Activated naive CD4-positive, alpha-beta T cell treated with anti-CD3 and anti-CD28 coated beads, Interleukin-2, amount 50 U/mL, for 72 hours (primary cell): ENCODE measurements at regions not wholly inside any gene's neighbourhood (a gene's known extent, or its start where the extent isn't known, plus 50 kb on each side); places are given as distances from the start of the nearest gene placed in this dataset.
"Not testable (repeated sequence)": the region's sequence is repeated elsewhere in the genome, so short reads cannot be mapped to it uniquely, and the experiment has no call there.

ENCODE experiments used
- ATAC-seq, 2 donors: fragments of 150-1000 bp; cut with Tn5 transposase; 2 replicates each; pipeline ENCODE4 v1.10.0; 2021; ENCODE audit warnings: mild to moderate bottlenecking in 2 of 2, moderate library complexity in 2 of 2
- DNase-seq, 2 donors: peaks; one replicate each; pipeline ENCODE4 v3.0.0; 2021 to 2022; ENCODE audit warnings: low spot score in 2 of 2
- H3K27ac Mint-ChIP-seq, 2 donors: one replicate each; pipeline ENCODE4 v1.8.0; 2022; ENCODE audit warnings: mild to moderate bottlenecking in 2 of 2, mixed read lengths in 2 of 2
- H3K36me3 Mint-ChIP-seq, 2 donors: one replicate each; pipeline ENCODE4 v1.8.0; 2022; ENCODE audit warnings: mixed read lengths in 2 of 2
- H3K9me3 Mint-ChIP-seq, 2 donors: one replicate each; pipeline ENCODE4 v1.8.0; 2022; ENCODE audit warnings: mixed read lengths in 2 of 2

GRCh38 chr2:13492262-13492661, 775.5 kb downstream of the TRIB2 start:
- H3K27ac Mint-ChIP-seq: no peak overlapping the region
- peaks cover 0 to 24% of the 10 kb centered on the region in 2 donors for H3K9me3 Mint-ChIP-seq
- DNase-seq: no peak
- ATAC-seq: no peak
- no peaks in the 10 kb centered on the region for H3K36me3 Mint-ChIP-seq

- Mint-ChIP-seq H3K27ac (no peak overlapping the region), H3K9me3 (peaks cover 0 to 20% of the 10 kb centered on the region in 2 donors), H3K36me3 (no peaks in the 10 kb centered on the region)
- ATAC-seq (no peak), DNase-seq (no peak)
Observed at GRCh38 chr2:13495051-13495450, 778.3 kb downstream of the TRIB2 start.

GRCh38 chr2:13504808-13505207, 788.1 kb downstream of the TRIB2 start:
- no peaks in the 10 kb centered on the region for H3K36me3 Mint-ChIP-seq

GRCh38 chr2:13508671-13509070, 791.9 kb downstream of the TRIB2 start:
- H3K9me3 Mint-ChIP-seq: peaks cover 0 to 7% of the 10 kb centered on the region in 2 donors
- ATAC-seq: no peak
- no peaks in the 10 kb centered on the region for H3K36me3 Mint-ChIP-seq
- no peak for DNase-seq
- no peak overlapping the region for H3K27ac Mint-ChIP-seq

More at GRCh38 chr2:13504808-13505207, 788.1 kb downstream of the TRIB2 start:
- no peak overlapping the region for H3K27ac Mint-ChIP-seq
- no peak for DNase-seq
- peaks cover 0 to 13% of the 10 kb centered on the region in 2 donors for H3K9me3 Mint-ChIP-seq
- ATAC-seq: no peak

GRCh38 chr2:13515254-13515653, 798.5 kb downstream of the TRIB2 start:
- no peak for DNase-seq
- no peak overlapping the region for H3K27ac Mint-ChIP-seq
- no peaks in the 10 kb centered on the region for H3K36me3 Mint-ChIP-seq
- ATAC-seq: no peak
- peaks cover 3 to 6% of the 10 kb centered on the region in 2 donors for H3K9me3 Mint-ChIP-seq

- DNase-seq (no peak), ATAC-seq (no peak)
- Mint-ChIP-seq H3K36me3 (no peaks in the 10 kb centered on the region), H3K27ac (no peak overlapping the region), H3K9me3 (no peaks in the 10 kb centered on the region)
Observed at GRCh38 chr2:13522096-13522495, 805.4 kb downstream of the TRIB2 start.

- no peak for ATAC-seq
Observed at GRCh38 chr2:13522917-13523821, 806.4 kb downstream of the TRIB2 start.

GRCh38 chr2:13524492-13524891, 807.8 kb downstream of the TRIB2 start:
- ATAC-seq (no peak), DNase-seq (no peak)
- Mint-ChIP-seq H3K9me3 (no peaks in the 10 kb centered on the region), H3K36me3 (no peaks in the 10 kb centered on the region), H3K27ac (no peak overlapping the region)

More at GRCh38 chr2:13522917-13523821, 806.4 kb downstream of the TRIB2 start:
- DNase-seq: no peak
- Mint-ChIP-seq H3K27ac (no peak overlapping the region), H3K9me3 (no peaks in the 10 kb centered on the region), H3K36me3 (no peaks in the 10 kb centered on the region)

- H3K9me3 Mint-ChIP-seq, H3K36me3 Mint-ChIP-seq, DNase-seq, H3K27ac Mint-ChIP-seq, ATAC-seq: not testable (repeated sequence)
Observed at GRCh38 chr2:13531735-13532410, 815.1 kb downstream of the TRIB2 start.

- not testable (repeated sequence) for H3K27ac Mint-ChIP-seq, H3K36me3 Mint-ChIP-seq, H3K9me3 Mint-ChIP-seq, DNase-seq, ATAC-seq
Observed at GRCh38 chr2:13532781-13533523, 816.2 kb downstream of the TRIB2 start.

- DNase-seq (no peak), ATAC-seq (no peak)
- Mint-ChIP-seq H3K27ac (no peak overlapping the region), H3K36me3 (no peaks in the 10 kb centered on the region), H3K9me3 (peaks cover 7 to 8% of the 10 kb centered on the region in 2 donors)
Observed at GRCh38 chr2:13533524-13533922, 816.8 kb downstream of the TRIB2 start.

GRCh38 chr2:13536941-13537340, 820.2 kb downstream of the TRIB2 start:
- no peak for ATAC-seq
- no peak for DNase-seq
- Mint-ChIP-seq H3K27ac (no peak overlapping the region), H3K9me3 (peaks cover 6 to 14% of the 10 kb centered on the region in 2 donors), H3K36me3 (no peaks in the 10 kb centered on the region)

- no peak for ATAC-seq
- no peak for DNase-seq
- Mint-ChIP-seq H3K27ac (no peak overlapping the region), H3K9me3 (peaks cover 2 to 10% of the 10 kb centered on the region in 2 donors), H3K36me3 (no peaks in the 10 kb centered on the region)
Observed at GRCh38 chr2:13537771-13538349, 821.1 kb downstream of the TRIB2 start.

- no peak overlapping the region for H3K27ac Mint-ChIP-seq
- peaks cover 4 to 7% of the 10 kb centered on the region in 2 donors for H3K9me3 Mint-ChIP-seq
- DNase-seq: no peak
- no peak for ATAC-seq
- no peaks in the 10 kb centered on the region for H3K36me3 Mint-ChIP-seq
Observed at GRCh38 chr2:13539296-13539695, 822.6 kb downstream of the TRIB2 start.

GRCh38 chr2:13542061-13542460, 825.3 kb downstream of the TRIB2 start:
- Mint-ChIP-seq H3K36me3 (no peaks in the 10 kb centered on the region), H3K9me3 (peaks cover 4 to 7% of the 10 kb centered on the region in 2 donors), H3K27ac (no peak overlapping the region)
- ATAC-seq: no peak
- no peak for DNase-seq

- ATAC-seq (no peak), DNase-seq (no peak)
- Mint-ChIP-seq H3K9me3 (peaks cover 4 to 7% of the 10 kb centered on the region in 2 donors), H3K36me3 (no peaks in the 10 kb centered on the region), H3K27ac (no peak overlapping the region)
Observed at GRCh38 chr2:13542642-13543041, 825.9 kb downstream of the TRIB2 start.
